Left hindlimb (tissue), 1 donor: ENCODE measurements at regions not wholly inside any gene's neighbourhood (a gene's known extent, or its start where the extent isn't known, plus 50 kb on each side); places are given as distances from the start of the nearest gene placed in this dataset.

Experiments
- DNase-seq: peaks from one replicate; pipeline ENCODE4 v3.0.0-alpha.2; 2018

GRCh38 chr2:161085149-161085548, 75.1 kb upstream of the TANK start:
- DNase-seq = no peak

DNA sequence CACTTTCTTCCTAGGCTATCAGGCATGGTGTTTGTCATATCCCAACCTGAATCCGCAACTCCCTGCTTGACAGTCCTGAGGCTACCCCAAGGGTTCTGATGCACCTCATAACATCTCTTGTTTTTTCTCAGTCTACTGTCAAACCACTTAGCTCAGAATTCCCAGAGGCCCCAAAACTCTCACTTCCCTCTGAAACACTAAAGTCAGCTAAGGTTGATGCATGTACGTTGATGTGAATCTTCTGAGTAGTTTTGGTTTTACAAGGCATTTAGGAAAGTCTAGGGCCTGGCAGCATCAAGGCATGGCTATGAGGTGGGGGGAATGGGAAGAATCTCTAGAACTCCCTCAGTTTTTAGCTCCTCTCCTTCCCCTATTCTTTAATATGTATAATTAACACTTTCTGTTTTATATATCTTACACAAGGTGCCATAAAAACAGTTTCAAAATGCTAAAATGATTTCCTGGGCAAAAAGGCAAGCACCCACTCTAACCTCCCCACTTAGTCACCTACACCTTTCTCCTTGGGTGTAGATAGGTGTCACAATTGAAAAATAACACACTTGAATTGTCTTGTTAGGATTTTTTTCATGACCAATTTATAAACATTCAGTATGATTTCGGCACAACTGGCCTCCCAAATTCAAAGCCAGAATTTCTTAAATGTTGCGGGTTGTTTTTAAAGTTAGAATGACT, 71.4 kb upstream of the TANK start:
- no peak for DNase-seq

DNA sequence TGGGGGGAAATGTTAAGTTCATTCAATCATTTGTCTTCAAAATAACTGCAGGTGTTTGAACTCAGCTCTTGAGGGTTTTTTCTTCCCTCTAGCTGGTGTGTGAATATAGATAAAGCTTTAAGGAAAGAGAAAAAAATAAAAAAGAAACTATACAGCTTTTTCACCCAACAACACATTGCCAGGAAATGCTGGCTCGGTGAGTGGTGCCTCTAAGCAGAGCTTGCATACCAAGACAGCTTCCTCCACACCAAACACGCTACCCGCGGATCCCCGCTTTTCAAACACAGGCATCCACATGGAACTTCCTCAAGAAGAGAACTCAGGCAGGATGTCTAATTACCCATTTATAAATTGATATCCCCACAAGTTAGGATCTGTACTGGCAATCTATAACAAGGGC, 69.8 kb upstream of the TANK start:
- no peak for DNase-seq

- no peak for DNase-seq
Observed at GRCh38 chr2:161095314-161095713, 64.9 kb upstream of the TANK start.

- DNase-seq = no peak
Observed at GRCh38 chr2:161096336-161096735, 63.9 kb upstream of the TANK start.

- DNase-seq = no peak
Observed at GRCh38 chr2:161097157-161097556, 63.1 kb upstream of the TANK start.

- no peak for DNase-seq
Observed at GRCh38 chr2:161100211-161100895, 59.9 kb upstream of the TANK start.

GRCh38 chr2:161101406-161101805, 58.8 kb upstream of the TANK start:
- DNase-seq = no peak

DNA sequence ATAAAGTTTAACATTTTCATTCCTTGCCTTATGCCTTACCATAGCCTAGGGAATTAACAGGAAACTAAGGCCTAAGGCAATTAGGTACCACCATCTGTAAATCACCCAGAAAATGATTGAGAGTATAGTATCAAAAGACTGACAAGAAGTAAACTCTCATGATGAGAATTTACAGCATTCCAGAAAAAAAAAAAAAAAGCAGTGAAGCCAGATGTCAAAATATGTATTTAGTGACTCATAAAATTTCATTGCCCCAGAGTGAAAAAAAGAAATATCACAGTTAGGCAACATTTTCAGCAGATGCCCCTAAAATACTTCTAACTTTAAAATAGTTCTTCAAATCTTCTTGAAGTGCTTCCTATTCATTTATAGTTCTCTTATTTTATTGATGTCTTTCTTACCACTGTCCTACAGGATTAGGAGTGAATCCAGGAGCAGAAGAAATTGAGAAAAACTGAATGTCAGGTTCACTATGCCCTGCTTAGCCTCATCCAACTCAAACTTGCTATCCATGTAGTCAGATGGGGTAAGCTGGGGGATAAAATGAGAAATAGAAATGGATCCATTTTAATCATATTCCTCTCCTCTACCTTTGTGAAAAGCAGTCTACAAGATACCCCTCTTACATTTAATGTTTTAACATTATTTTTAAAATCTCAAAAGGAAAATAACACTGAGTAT, 57.3 kb upstream of the TANK start:
- DNase-seq = no peak

DNA sequence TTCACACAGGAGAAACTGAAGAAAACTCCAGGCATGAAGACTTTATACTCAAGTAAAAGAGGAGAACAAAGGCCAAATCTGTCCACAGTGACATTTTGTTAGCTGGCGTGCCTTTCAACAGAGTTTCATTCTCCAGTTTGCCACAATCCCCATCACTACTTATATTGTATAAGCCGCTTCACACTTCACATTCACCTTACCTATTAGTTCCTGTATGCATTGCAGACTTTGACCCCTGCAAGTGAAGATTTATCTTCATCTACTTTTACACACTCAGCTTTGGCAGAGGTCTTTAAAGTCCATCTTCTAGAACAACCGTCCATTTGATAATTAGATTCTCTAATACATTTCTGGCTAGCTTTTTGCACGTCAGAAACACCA, 56.8 kb upstream of the TANK start:
- no peak for DNase-seq

DNA sequence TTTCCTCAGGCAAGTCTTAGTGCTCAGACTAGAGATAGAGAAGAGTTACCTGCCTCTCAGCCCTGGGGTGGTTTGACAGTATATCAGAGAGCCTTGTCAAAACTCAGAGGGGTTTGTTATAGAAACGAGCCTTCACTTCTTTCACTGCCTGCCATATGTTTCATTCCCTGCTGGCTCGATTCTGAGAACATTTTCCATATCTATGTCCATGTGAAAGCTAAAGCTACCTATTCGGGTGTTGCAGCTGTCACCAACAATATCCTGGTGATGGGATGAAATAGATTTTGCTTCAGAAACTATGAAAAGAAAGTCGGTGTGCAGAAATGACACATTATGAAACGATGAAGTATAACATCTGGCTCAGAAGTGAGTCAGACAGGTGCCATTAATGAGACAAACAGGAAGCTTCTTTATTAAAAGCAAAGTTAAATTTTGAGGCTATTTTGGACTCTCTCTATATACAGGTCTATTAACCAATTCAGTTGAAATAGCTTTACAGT, 56.1 kb upstream of the TANK start:
- DNase-seq = no peak

- DNase-seq = no peak
Observed at GRCh38 chr2:161107265-161107664, 53.0 kb upstream of the TANK start.
